ENCODE measurements at regions not wholly inside any gene's neighbourhood (a gene's known extent, or its start where the extent isn't known, plus 50 kb on each side); places are given as distances from the start of the nearest gene placed in this dataset.
"Not testable (repeated sequence)": the region's sequence is repeated elsewhere in the genome, so short reads cannot be mapped to it uniquely, and the experiment has no call there.

- no peak overlapping the region for H2AFZ ChIP-seq
- no peak overlapping the region for H3K4me3 ChIP-seq
- no peak for TF ChIP-seq EZH2phosphoT487 (IDR thresholded peaks at IDR 0.05; ENCODE audit: insufficient read depth, low read depth)
- TF ChIP-seq EZH2 (IDR thresholded peaks at IDR 0.05; ENCODE audit: insufficient read depth, poor library complexity, severe bottlenecking) = no peak
- no peak overlapping the region for H3K27ac ChIP-seq
- H3K27me3 ChIP-seq (replicated peaks; ENCODE audit: insufficient read depth) = no peaks in the 10 kb centered on the region
- in situ Hi-C loops (cut with MboI) = no loop called here
- H3K4me1 ChIP-seq (ENCODE audit: insufficient read depth) = no peaks in the 10 kb centered on the region
- H3K9me3 ChIP-seq (ENCODE audit: low read depth) = no peaks in the 10 kb centered on the region
- H3K36me3 ChIP-seq (ENCODE audit: low read depth) = no peaks in the 10 kb centered on the region
- no peak for DNase-seq
- no peaks in the 10 kb centered on the region for H3F3A ChIP-seq (ENCODE audit: insufficient read depth)
- no peaks in the 10 kb centered on the region for H3K79me2 ChIP-seq (ENCODE audit: insufficient read depth)
- no peak overlapping the region for H3K4me2 ChIP-seq (ENCODE audit: unreplicated experiment)
- no peaks in the 10 kb centered on the region for H3K9me2 ChIP-seq (ENCODE audit: insufficient read depth)
- no peak overlapping the region for H3K9ac ChIP-seq
- H4K20me1 ChIP-seq (ENCODE audit: insufficient read depth) = no peaks in the 10 kb centered on the region
These were observed 1279.1 kb upstream of the CITED2 start for GRCh38 chr6:140653506-140653905.

- in situ Hi-C loops (cut with MboI); H3K9me3 ChIP-seq (ENCODE audit: low read depth); H3K4me1 ChIP-seq (ENCODE audit: insufficient read depth); H3K4me2 ChIP-seq (ENCODE audit: unreplicated experiment); H3K4me3 ChIP-seq; H3K27ac ChIP-seq; H3K36me3 ChIP-seq (ENCODE audit: low read depth); H3K9me2 ChIP-seq (ENCODE audit: insufficient read depth); H3K27me3 ChIP-seq (replicated peaks; ENCODE audit: insufficient read depth); DNase-seq; H2AFZ ChIP-seq; H3F3A ChIP-seq (ENCODE audit: insufficient read depth); H3K9ac ChIP-seq; H4K20me1 ChIP-seq (ENCODE audit: insufficient read depth); H3K79me2 ChIP-seq (ENCODE audit: insufficient read depth): not testable (repeated sequence)
- 87 to 89% methylated on average over 3 of the region's 3 CpGs for WGBS, 2 experiments (ENCODE audit: low coverage in 1 of 2, low lambda C conversion rate in 2 of 2, missing lambda C conversion rate in 2 of 2)
These were observed 1275.1 kb upstream of the CITED2 start for GRCh38 chr6:140649502-140649901.

- H2AFZ ChIP-seq; H3K4me2 ChIP-seq (ENCODE audit: unreplicated experiment); H3K36me3 ChIP-seq (ENCODE audit: low read depth); H3F3A ChIP-seq (ENCODE audit: insufficient read depth); H3K27me3 ChIP-seq (replicated peaks; ENCODE audit: insufficient read depth); H4K20me1 ChIP-seq (ENCODE audit: insufficient read depth); H3K4me1 ChIP-seq (ENCODE audit: insufficient read depth); DNase-seq; H3K9me2 ChIP-seq (ENCODE audit: insufficient read depth); H3K4me3 ChIP-seq; H3K9ac ChIP-seq; H3K27ac ChIP-seq; in situ Hi-C loops (cut with MboI); H3K9me3 ChIP-seq (ENCODE audit: low read depth); H3K79me2 ChIP-seq (ENCODE audit: insufficient read depth): not testable (repeated sequence)
These were observed 1272.9 kb upstream of the CITED2 start for GRCh38 chr6:140647322-140647721.

GRCh38 chr6:140644017-140644416 is 1269.6 kb upstream of the CITED2 start:
- Histone ChIP-seq H3K27me3 (replicated peaks; ENCODE audit: insufficient read depth) (no peaks in the 10 kb centered on the region), H3K4me2 (ENCODE audit: unreplicated experiment) (no peak overlapping the region), H3K36me3 (ENCODE audit: low read depth) (no peaks in the 10 kb centered on the region), H3K9me2 (ENCODE audit: insufficient read depth) (no peaks in the 10 kb centered on the region), H3K79me2 (ENCODE audit: insufficient read depth) (no peaks in the 10 kb centered on the region), H3K9me3 (ENCODE audit: low read depth) (no peaks in the 10 kb centered on the region), H3K9ac (no peak overlapping the region), H4K20me1 (ENCODE audit: insufficient read depth) (no peaks in the 10 kb centered on the region), H3F3A (ENCODE audit: insufficient read depth) (no peaks in the 10 kb centered on the region), H3K27ac (no peak overlapping the region), H3K4me3 (no peak overlapping the region), H3K4me1 (ENCODE audit: insufficient read depth) (no peaks in the 10 kb centered on the region; the same call in 1 of the 2 replicates), H2AFZ (no peak overlapping the region)
- WGBS, 2 experiments (ENCODE audit: low coverage in 1 of 2, low lambda C conversion rate in 2 of 2, missing lambda C conversion rate in 2 of 2) = 77 to 78% methylated on average over 2 of the region's 2 CpGs
- in situ Hi-C loops (cut with MboI) = no loop called here
- TF ChIP-seq EZH2 (IDR thresholded peaks at IDR 0.05; ENCODE audit: insufficient read depth, poor library complexity, severe bottlenecking) (no peak), EZH2phosphoT487 (IDR thresholded peaks at IDR 0.05; ENCODE audit: insufficient read depth, low read depth) (no peak)
- no peak for DNase-seq

- Histone ChIP-seq H3K36me3 (ENCODE audit: low read depth) (no peaks in the 10 kb centered on the region), H3F3A (ENCODE audit: insufficient read depth) (no peaks in the 10 kb centered on the region), H3K27me3 (replicated peaks; ENCODE audit: insufficient read depth) (no peaks in the 10 kb centered on the region), H3K4me3 (no peak overlapping the region), H3K9me3 (ENCODE audit: low read depth) (no peaks in the 10 kb centered on the region), H3K4me2 (ENCODE audit: unreplicated experiment) (no peak overlapping the region), H3K27ac (no peak overlapping the region), H3K79me2 (ENCODE audit: insufficient read depth) (no peaks in the 10 kb centered on the region), H4K20me1 (ENCODE audit: insufficient read depth) (no peaks in the 10 kb centered on the region), H3K9me2 (ENCODE audit: insufficient read depth) (no peaks in the 10 kb centered on the region), H3K9ac (no peak overlapping the region), H3K4me1 (ENCODE audit: insufficient read depth) (no peaks in the 10 kb centered on the region; the same call in 1 of the 2 replicates), H2AFZ (no peak overlapping the region)
- no peak for TF ChIP-seq EZH2 (IDR thresholded peaks at IDR 0.05; ENCODE audit: insufficient read depth, poor library complexity, severe bottlenecking)
- TF ChIP-seq EZH2phosphoT487 (IDR thresholded peaks at IDR 0.05; ENCODE audit: insufficient read depth, low read depth) = no peak
- no peak for DNase-seq
- in situ Hi-C loops (cut with MboI) = no loop called here
These were observed 1267.0 kb upstream of the CITED2 start for GRCh38 chr6:140641412-140641811.

Data from GM23248 (cell line).